ENCODE measurements at regions not wholly inside any gene's neighbourhood (a gene's known extent, or its start where the extent isn't known, plus 50 kb on each side); places are given as distances from the start of the nearest gene placed in this dataset.

DNA sequence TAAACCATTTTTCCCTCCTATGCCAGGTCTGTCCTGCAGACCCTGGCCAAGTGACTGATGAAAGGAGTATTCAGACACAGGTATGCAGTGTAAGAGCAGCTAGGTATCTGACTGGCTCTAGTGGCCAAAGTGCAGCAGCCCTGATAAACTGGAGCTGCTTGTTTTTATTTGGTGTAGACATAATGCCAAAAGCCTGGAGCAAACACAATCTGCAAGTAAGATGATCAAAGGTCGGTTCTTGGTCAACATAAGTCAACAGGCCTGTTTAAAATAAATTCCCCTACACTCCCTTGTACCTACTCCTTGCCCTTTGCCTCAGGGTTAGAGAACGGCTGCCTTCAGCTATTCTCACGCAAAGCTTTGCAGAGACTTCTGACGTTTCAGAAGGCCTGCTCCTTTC, 1003.1 kb downstream of the ZPLD1 start:
- Mint-ChIP-seq H3K27me3 (no peaks in the 10 kb centered on the region), H3K27ac (no peak overlapping the region), H3K4me3 (no peak overlapping the region), H3K9me3 (peaks cover 0 to 17% (median 6%) of the 10 kb centered on the region in 9 donors), H3K4me1 (no peaks in the 10 kb centered on the region), H3K36me3 (no peaks in the 10 kb centered on the region)
- ATAC-seq = no peak
- POLR2A ChIA-PET = no interaction called here
- no peak for DNase-seq

DNA sequence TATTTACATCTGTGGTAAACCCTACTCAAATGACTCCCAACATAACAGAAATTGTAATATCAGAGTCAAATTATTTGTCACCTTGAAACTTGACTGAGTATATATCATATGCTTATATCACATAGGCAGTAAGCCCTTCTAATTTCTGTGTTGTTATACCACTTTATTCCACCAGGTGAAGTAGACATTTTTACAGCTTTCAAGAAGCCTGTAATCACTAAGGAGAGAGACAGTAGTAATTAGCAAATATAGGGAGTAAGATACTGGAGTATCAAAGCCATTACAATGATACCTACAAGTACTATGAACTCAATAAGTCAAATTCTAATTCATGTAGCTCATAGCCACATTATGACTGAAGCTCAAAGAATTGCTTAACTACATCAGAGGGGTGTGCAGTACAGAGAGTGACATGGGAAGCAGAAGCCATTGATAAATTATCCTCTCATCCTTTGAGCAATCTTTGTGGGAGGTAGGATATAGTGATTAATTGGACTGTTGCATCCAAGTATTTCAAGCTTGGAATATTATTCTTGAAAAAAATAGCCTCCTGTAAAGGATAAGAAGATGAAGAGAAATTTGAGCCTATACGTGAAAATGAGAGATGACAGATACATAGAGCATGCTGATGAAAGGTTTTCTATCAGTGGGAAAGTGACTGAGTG, 1005.9 kb downstream of the ZPLD1 start:
- H3K9me3 Mint-ChIP-seq = peaks cover 0 to 17% (median 6%) of the 10 kb centered on the region in 9 donors
- no peaks in the 10 kb centered on the region for H3K27me3 Mint-ChIP-seq
- DNase-seq (no peak), ATAC-seq (no peak)
- POLR2A ChIA-PET = no interaction called here
- H3K36me3 Mint-ChIP-seq = no peaks in the 10 kb centered on the region
- no peaks in the 10 kb centered on the region for H3K4me1 Mint-ChIP-seq
- no peak overlapping the region for H3K27ac Mint-ChIP-seq
- no peak overlapping the region for H3K4me3 Mint-ChIP-seq

DNA sequence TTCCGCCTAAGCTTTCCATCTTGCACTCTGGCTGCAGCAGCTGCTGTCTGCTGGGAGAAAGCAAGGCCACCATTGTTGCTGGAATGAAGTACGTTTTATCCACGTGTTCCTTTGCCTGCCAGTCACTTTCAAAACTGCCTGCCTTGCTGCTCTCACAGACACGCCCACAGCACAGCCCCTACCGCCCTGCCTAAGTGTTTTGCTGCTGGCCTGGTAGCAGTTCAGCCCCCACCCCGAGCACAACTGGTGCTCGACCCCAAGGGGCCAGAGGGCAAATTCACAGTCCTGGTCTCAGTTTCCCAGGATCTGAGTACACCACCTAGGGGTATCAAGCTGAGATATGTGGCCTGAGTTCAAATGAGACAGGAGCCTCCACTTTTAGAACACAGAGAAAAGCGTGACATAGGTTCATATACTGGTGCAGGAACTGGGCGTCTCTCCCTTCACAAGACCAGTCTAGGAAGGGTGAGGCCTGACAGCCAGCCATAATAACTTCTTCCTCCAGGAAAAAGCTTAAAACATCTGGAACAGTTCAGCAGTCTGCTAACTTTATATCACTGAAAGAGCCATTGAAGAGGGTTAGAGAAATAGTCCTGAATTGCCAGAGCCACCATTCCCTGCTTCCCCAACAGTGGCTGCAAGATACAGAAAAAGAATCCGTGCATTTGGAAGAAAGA, 1012.3 kb downstream of the ZPLD1 start:
- ATAC-seq (no peak), DNase-seq (no peak)
- Mint-ChIP-seq H3K27me3 (no peaks in the 10 kb centered on the region), H3K27ac (peak overlapping the region in 1 of 10 donors; percentile 15), H3K4me1 (no peaks in the 10 kb centered on the region), H3K36me3 (no peaks in the 10 kb centered on the region), H3K4me3 (no peak overlapping the region), H3K9me3 (peaks cover 0 to 14% (median 5%) of the 10 kb centered on the region in 9 donors)
- POLR2A ChIA-PET = no interaction called here

DNA sequence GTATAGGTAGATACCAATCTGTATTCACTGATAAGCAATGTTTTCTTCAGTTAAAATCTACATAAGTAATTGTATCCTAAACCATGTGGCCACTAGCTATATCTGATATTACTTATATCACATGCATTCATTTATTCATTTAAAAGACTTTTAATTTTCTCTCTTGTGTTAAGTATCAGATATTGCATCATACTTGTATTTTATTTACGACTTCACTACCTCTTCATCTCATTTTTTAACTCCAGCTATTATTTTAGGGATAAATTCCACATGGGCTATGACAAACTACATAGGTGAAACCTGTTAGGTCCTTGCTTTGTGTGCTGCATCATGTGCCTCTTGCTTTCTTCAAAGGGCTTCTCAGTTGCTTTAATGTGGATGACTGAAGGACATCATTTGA, 1018.3 kb downstream of the ZPLD1 start:
- no peaks in the 10 kb centered on the region for H3K36me3 Mint-ChIP-seq
- H3K27me3 Mint-ChIP-seq = no peaks in the 10 kb centered on the region
- no peak overlapping the region for H3K4me3 Mint-ChIP-seq
- DNase-seq (no peak), ATAC-seq (no peak)
- H3K4me1 Mint-ChIP-seq = no peaks in the 10 kb centered on the region
- POLR2A ChIA-PET = no interaction called here
- H3K9me3 Mint-ChIP-seq = peaks cover 0 to 14% (median 7%) of the 10 kb centered on the region in 9 donors
- H3K27ac Mint-ChIP-seq = no peak overlapping the region

DNA sequence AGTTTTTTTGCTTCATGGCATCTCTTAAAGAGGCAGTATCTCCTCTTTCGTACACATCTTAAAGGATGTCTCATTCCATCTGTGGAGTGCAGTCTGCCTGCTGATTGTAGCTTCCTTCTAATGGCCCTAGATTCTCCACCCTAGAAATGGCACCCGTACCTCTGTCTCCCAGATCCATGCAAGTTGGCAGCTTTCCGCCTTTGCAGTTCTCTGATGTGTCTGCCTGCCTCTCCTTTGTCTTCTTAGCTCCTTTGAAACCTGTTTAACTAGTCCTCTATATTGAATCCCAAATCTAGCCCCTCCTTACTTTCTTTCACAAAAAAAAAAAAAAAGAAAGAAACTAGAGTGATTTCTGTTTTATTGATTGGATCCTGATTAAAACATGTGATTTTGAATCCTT, 1025.0 kb downstream of the ZPLD1 start:
- Mint-ChIP-seq H3K4me3 (no peak overlapping the region), H3K27me3 (no peaks in the 10 kb centered on the region), H3K36me3 (no peaks in the 10 kb centered on the region), H3K4me1 (no peaks in the 10 kb centered on the region), H3K9me3 (peaks cover 0 to 19% (median 3%) of the 10 kb centered on the region in 9 donors), H3K27ac (no peak overlapping the region)
- POLR2A ChIA-PET = no interaction called here
- ATAC-seq (no peak), DNase-seq (no peak)

DNA sequence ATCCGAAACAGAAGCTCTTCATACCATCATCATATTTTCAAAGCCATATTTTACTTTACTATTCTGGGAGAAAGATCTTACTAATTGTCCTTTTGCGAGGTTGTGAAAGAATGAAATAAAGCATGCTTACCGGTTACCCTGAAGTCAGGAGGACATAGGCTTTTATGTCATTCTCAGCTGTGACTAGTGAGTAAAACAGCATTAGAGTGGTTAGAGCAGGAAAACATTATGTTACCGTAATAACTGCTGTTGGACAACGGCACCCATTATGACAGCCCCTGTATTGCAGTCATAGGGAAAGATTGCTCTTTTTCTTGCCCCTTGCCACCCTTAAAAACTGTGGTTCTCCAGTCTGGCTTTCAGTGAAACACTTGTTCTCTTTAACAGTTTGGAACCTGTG, 1035.7 kb downstream of the ZPLD1 start:
- no peaks in the 10 kb centered on the region for H3K36me3 Mint-ChIP-seq
- DNase-seq = no peak
- H3K27ac Mint-ChIP-seq = no peak overlapping the region
- H3K4me1 Mint-ChIP-seq = no peaks in the 10 kb centered on the region
- H3K27me3 Mint-ChIP-seq = no peaks in the 10 kb centered on the region
- peaks cover 0 to 13% (median 0%) of the 10 kb centered on the region in 9 donors for H3K9me3 Mint-ChIP-seq
- no peak overlapping the region for H3K4me3 Mint-ChIP-seq
- POLR2A ChIA-PET = no interaction called here
- no peak for ATAC-seq

DNA sequence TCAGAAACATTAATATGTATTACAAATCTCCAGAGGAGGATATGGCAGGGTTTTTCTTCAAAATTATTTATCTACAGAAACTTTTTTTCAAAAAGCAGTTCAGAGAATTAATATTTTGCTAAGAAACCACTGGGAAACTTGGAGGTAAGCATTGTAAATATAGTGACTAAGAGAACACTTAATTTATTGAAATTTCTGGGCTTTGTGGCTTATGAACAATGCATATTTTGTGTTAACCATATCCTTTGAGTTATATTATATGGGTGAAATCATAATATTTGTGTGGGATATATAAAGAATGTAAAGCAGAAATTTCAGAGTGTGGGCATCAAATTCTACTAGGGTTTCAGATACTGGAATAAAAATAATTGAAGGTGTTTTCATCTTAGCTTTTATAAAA, 1059.2 kb downstream of the ZPLD1 start:
- H3K36me3 Mint-ChIP-seq = no peaks in the 10 kb centered on the region
- peaks cover 0 to 19% (median 0%) of the 10 kb centered on the region in 9 donors for H3K9me3 Mint-ChIP-seq
- no peak overlapping the region for H3K4me3 Mint-ChIP-seq
- no peak for DNase-seq
- H3K27me3 Mint-ChIP-seq = no peaks in the 10 kb centered on the region
- POLR2A ChIA-PET = no interaction called here
- H3K27ac Mint-ChIP-seq = no peak overlapping the region
- ATAC-seq = no peak
- H3K4me1 Mint-ChIP-seq = no peaks in the 10 kb centered on the region

DNA sequence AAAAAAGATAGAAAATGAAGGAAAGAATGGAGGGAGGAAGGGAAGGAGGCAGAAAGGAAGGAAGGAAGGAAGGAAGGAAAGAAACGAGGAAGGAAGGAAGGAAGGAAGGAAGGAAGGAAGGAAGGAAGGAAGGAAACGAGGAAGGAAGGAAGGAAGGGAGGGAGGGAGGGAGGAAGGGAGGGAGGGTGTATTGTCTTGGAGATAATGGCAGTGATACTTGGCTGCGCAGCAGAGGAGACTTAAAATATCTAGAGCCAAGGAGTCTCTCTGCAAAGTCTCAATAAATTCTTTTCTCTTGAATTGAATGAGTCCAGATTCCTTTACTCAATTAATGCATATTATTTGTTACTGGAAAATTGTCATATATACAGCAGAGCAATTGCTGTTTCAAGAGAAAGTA, 1059.7 kb downstream of the ZPLD1 start:
- DNase-seq = no peak
- Mint-ChIP-seq H3K27me3 (no peaks in the 10 kb centered on the region), H3K9me3 (peaks cover 0 to 14% (median 0%) of the 10 kb centered on the region in 9 donors), H3K4me1 (no peaks in the 10 kb centered on the region), H3K27ac (no peak overlapping the region), H3K36me3 (no peaks in the 10 kb centered on the region), H3K4me3 (no peak overlapping the region)
- POLR2A ChIA-PET = no interaction called here
- no peak for ATAC-seq

DNA sequence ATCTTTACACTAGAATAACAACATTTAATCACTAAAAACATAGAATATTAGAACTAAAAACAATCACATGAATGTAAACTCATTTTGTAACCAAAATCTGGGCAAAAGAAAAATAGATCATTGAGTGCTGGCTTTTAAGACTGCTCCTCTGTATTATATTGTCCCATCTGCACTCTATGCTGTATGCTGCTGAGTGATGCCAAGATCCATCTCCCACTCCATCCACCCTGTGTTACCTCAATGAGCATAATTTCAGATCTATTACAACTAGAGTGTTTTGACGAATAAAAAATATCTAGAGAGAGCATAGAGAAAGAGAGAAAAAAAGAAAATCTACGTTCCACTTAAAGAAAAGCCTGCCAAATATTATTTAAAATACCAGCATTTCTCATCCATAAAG, 1060.4 kb downstream of the ZPLD1 start:
- Mint-ChIP-seq H3K4me1 (no peaks in the 10 kb centered on the region), H3K27me3 (no peaks in the 10 kb centered on the region), H3K36me3 (no peaks in the 10 kb centered on the region), H3K27ac (no peak overlapping the region), H3K9me3 (peaks cover 0 to 11% (median 2%) of the 10 kb centered on the region in 9 donors), H3K4me3 (no peak overlapping the region)
- POLR2A ChIA-PET = interaction anchor here (0.6 kb wide), 1 partner anchor 68 kb away, joined by 3 read pairs; no protein-coding TSS in a partner anchor
- DNase-seq (no peak), ATAC-seq (no peak)

DNA sequence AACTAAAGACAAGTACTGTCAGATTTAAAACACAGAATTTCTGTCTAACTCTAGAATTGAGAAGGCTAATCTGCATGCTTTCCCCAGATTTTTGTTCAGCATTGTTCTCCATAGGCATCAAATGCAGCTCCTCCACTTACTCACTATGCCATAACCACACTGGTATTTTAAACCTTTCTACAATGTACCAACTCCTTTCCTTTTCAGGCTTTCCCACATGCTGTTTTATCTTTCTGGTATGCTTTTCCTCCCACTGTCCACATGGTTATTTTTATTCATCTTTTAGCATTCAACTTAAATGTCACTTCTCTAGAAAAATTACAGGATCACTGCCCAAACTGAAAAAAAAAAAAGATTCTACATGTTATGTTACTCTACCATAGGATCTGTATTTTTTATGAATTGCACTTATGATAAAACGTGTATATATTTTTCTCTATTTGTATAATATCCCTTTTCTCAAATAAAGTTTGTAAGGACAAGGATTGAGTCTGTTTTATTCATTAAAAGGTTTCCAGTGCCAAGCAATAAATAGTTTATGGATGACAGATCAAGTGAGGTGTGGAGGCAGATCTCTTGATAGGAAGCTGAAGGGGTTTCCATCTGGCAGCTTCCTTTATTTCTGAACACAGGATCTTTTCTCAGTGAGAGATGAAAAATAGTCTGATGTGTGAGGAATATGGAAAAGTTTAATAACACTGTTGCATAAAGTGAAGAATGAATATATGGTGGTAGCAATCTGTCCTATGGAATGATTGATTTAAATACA, 1064.5 kb downstream of the ZPLD1 start:
- no peaks in the 10 kb centered on the region for H3K4me1 Mint-ChIP-seq
- H3K9me3 Mint-ChIP-seq = peaks cover 0 to 10% (median 2%) of the 10 kb centered on the region in 9 donors
- no peak for DNase-seq
- POLR2A ChIA-PET = no interaction called here
- H3K36me3 Mint-ChIP-seq = no peaks in the 10 kb centered on the region
- no peak for ATAC-seq
- no peak overlapping the region for H3K4me3 Mint-ChIP-seq
- no peak overlapping the region for H3K27ac Mint-ChIP-seq
- H3K27me3 Mint-ChIP-seq = no peaks in the 10 kb centered on the region

DNA sequence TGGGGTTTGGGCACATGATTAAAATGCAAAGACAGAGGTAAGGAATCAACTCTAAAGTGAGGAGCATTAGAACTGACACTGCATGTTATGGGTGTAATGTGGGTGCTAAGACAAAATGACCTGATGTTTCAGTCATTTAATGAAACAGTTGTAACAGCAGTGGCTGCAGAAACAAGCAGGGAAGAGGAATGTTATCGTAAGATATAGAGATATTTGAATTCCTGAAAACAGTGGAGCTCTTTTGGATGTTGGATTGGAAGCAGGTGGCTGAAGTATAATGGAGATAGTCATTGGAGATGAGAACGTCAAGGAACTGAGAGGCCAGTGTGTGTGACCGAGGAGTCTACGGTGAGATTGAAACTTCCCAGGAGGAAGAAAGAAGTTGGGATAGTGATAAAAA, 1065.2 kb downstream of the ZPLD1 start:
- Mint-ChIP-seq H3K4me3 (no peak overlapping the region), H3K4me1 (no peaks in the 10 kb centered on the region), H3K9me3 (peaks cover 0 to 10% (median 3%) of the 10 kb centered on the region in 9 donors), H3K36me3 (no peaks in the 10 kb centered on the region), H3K27ac (no peak overlapping the region), H3K27me3 (no peaks in the 10 kb centered on the region)
- POLR2A ChIA-PET = no interaction called here
- ATAC-seq = no peak
- no peak for DNase-seq

DNA sequence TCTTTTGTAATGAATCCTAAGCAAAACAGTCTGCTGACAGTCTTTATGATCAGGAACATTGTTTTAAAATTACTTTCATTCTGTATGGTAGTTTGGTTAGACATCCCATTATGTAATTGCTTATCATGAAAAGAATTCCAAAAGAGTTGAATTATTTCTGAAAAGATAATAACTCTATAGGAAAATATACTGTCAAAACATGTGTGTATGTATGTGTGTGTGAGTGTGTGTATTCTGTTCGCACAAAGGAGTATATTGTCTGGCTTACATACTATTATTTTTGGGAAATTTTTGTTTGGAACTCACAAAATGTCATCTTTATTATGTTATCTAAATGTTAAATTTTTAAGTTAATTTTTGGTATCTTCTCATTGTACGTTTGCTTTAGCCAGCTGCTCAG, 1075.9 kb downstream of the ZPLD1 start:
- H3K36me3 Mint-ChIP-seq = no peaks in the 10 kb centered on the region
- DNase-seq (no peak), ATAC-seq (no peak)
- H3K9me3 Mint-ChIP-seq = peaks cover 0 to 28% (median 11%) of the 10 kb centered on the region in 9 donors
- H3K4me3 Mint-ChIP-seq = no peak overlapping the region
- H3K27me3 Mint-ChIP-seq = no peaks in the 10 kb centered on the region
- POLR2A ChIA-PET = no interaction called here
- H3K27ac Mint-ChIP-seq = no peak overlapping the region
- H3K4me1 Mint-ChIP-seq = no peaks in the 10 kb centered on the region

DNA sequence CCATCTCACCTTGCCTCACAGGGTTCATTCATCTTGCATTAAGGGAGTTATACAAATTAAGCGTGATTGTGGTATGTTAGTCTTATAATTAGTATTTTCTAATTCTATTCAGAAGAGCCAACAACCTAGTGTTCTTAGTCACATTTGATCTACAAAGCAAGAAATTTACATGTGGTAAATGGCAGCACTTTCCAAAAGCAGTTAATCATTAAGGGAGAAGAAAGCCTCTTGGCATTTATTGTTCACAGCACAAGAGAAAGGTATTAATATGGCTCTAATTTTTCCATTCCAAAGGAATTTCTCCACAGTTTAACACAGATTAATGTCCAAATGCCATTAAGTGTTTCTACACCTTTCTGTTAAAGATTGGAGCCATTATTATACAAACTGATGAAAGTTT, 1077.1 kb downstream of the ZPLD1 start:
- no peak overlapping the region for H3K4me3 Mint-ChIP-seq
- DNase-seq (no peak), ATAC-seq (no peak)
- H3K27ac Mint-ChIP-seq = no peak overlapping the region
- H3K4me1 Mint-ChIP-seq = no peaks in the 10 kb centered on the region
- H3K9me3 Mint-ChIP-seq = peaks cover 0 to 17% (median 2%) of the 10 kb centered on the region in 9 donors
- H3K27me3 Mint-ChIP-seq = no peaks in the 10 kb centered on the region
- POLR2A ChIA-PET = no interaction called here
- no peaks in the 10 kb centered on the region for H3K36me3 Mint-ChIP-seq
